H1 (cell line): ENCODE measurements at regions not wholly inside any gene's neighbourhood (a gene's known extent, or its start where the extent isn't known, plus 50 kb on each side); places are given as distances from the start of the nearest gene placed in this dataset.

Experiments
- SP2 ChIP-seq: IDR thresholded peaks from 2 replicates; pipeline ENCODE4 v1.6.1; 2012; ENCODE audit warnings: mild to moderate bottlenecking, low read length, inconsistent platforms
- TBP ChIP-seq: IDR thresholded peaks from 2 replicates; pipeline ENCODE4 v1.6.1; 2011; ENCODE audit warnings: low read depth, low read length, improper control_type of control experiment
- TF ChIP-seq, protein P1 (sequence below): IDR thresholded peaks from 2 replicates; pipeline ENCODE4 v1.6.1; 2011; ENCODE audit warnings: low read depth, mild to moderate bottlenecking, low read length; ENCODE audit not compliant: insufficient read depth

DNA sequence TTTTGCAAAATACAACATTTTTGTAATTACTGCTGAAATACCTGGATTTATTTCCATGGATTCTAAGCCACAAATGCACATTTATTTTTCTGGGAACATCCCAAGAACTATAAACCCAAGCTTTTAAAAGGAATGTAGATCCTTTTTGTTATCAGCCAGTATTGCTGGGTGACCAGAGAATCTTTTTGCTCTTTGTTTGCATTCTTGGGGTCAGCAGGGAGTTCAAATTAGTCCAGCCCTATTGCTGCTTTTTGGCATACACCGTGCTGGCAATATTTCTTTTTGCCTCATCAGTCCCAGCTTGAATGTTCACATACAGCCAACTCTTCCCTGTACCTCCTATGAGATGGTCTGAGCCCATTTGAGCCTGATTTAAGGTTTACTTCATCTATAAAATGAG is 155.2 kb upstream of the CNR1 start (continued):
- TF ChIP-seq, protein P1, sequence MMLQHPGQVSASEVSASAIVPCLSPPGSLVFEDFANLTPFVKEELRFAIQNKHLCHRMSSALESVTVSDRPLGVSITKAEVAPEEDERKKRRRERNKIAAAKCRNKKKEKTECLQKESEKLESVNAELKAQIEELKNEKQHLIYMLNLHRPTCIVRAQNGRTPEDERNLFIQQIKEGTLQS: no peak
- TF ChIP-seq TBP: no peak
- no peak for TF ChIP-seq SP2
